Activated CD4-positive, alpha-beta memory T cell treated with anti-CD3 and anti-CD28 coated beads, Interleukin-2, amount 10 ng/mL, durations not matched to agents 7 days and 5 days (primary cell): ENCODE measurements at regions not wholly inside any gene's neighbourhood (a gene's known extent, or its start where the extent isn't known, plus 50 kb on each side); places are given as distances from the start of the nearest gene placed in this dataset.

Source experiments
- CTCF ChIA-PET: fragments of 350-600 bp; sonication (Branson Sonifier 250); formaldehyde crosslinking; loops from one replicate; lab custom pipeline; 2021; ENCODE audit warnings: antibody characterized with exemption, inconsistent platforms; lab: Charles Lee
- POLR2A ChIA-PET: fragments of 350-600 bp; sonication (Branson Sonifier 250); formaldehyde crosslinking; loops from one replicate; lab custom pipeline; 2021; ENCODE audit warnings: antibody characterized with exemption; lab: Charles Lee
- DNase-seq: peaks from one replicate; pipeline ENCODE4 v3.0.0-alpha.2; 2020
- H3K27ac Mint-ChIP-seq: one replicate; pipeline ENCODE4 v1.8.0; 2021; ENCODE audit warnings: mild to moderate bottlenecking, mixed read lengths
- H3K27me3 Mint-ChIP-seq: one replicate; pipeline ENCODE4 v1.8.0; 2021; ENCODE audit warnings: mixed read lengths
- H3K36me3 Mint-ChIP-seq: one replicate; pipeline ENCODE4 v1.8.0; 2021; ENCODE audit warnings: low read depth, mixed read lengths
- H3K4me1 Mint-ChIP-seq: one replicate; pipeline ENCODE4 v1.8.0; 2021; ENCODE audit warnings: mixed read lengths
- H3K4me3 Mint-ChIP-seq: one replicate; pipeline ENCODE4 v1.8.0; 2021; ENCODE audit warnings: mild to moderate bottlenecking, mixed read lengths
- H3K9me3 Mint-ChIP-seq: one replicate; pipeline ENCODE4 v1.8.0; 2021; ENCODE audit warnings: mixed read lengths

GRCh38 chr14:95386536-95387095 is 66.9 kb upstream of the CLMN start:
- Mint-ChIP-seq H3K4me1 (no peaks in the 10 kb centered on the region), H3K9me3 (no peaks in the 10 kb centered on the region), H3K27me3 (no peaks in the 10 kb centered on the region), H3K27ac (no peak overlapping the region), H3K36me3 (no peaks in the 10 kb centered on the region), H3K4me3 (no peak overlapping the region)
- ChIA-PET CTCF (no interaction called here), POLR2A (no interaction called here)
- no peak for DNase-seq

DNA sequence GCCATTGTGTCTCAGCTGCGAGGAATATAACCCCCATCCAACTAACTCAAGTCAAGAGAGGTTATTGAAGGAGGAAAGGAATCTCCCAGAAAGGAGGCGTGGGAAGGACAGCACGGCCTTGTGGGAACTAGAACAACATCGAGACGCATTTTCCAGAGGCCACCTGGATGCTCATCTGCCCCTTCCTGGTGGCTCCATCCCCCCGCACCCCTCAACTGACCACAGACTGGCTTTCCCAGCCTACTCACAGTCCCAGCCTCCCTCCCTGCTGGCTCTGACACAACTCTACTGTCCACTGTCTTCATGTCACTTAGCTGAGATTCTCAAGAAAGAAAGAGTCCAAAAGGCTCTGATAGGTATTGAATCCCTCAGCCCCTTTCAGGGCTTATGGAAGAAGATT is 66.0 kb upstream of the CLMN start:
- Mint-ChIP-seq H3K9me3 (no peaks in the 10 kb centered on the region), H3K4me1 (no peaks in the 10 kb centered on the region), H3K4me3 (no peak overlapping the region), H3K36me3 (no peaks in the 10 kb centered on the region), H3K27ac (no peak overlapping the region), H3K27me3 (no peaks in the 10 kb centered on the region)
- CTCF ChIA-PET: no interaction called here
- POLR2A ChIA-PET: no interaction called here
- no peak for DNase-seq

- no peak for DNase-seq
- Mint-ChIP-seq H3K27ac (no peak overlapping the region), H3K27me3 (peaks cover 7% of the 10 kb centered on the region), H3K36me3 (no peaks in the 10 kb centered on the region), H3K4me3 (no peak overlapping the region), H3K9me3 (peaks cover 6% of the 10 kb centered on the region), H3K4me1 (no peaks in the 10 kb centered on the region)
- ChIA-PET POLR2A (no interaction called here), CTCF (no interaction called here)
Measured at GRCh38 chr14:95382747-95383146, 63.0 kb upstream of the CLMN start.

DNA sequence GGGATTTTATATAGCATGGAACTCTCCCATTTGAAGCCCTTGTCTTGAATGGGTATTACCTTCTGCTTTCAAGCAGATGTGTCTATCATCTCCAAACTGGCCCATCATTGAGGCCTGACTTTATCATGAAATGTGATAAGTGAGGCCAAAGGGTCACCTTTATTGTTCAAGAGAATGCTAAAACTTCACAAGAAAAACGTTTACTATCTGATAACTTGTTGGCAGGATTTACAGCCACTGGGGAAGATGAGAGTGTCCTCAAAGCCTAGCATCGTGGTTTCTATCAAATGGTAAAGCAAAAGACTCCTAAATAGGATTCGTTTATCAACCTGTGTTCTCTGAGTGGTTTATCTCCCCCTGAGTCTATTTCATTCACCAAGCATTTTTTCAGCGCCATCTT is 62.0 kb upstream of the CLMN start:
- ChIA-PET POLR2A (no interaction called here), CTCF (interaction anchor here (0.7 kb wide), 1 partner anchor 20 kb away, joined by 3 read pairs; no protein-coding TSS in a partner anchor)
- DNase-seq: no peak
- peaks cover 6% of the 10 kb centered on the region for H3K9me3 Mint-ChIP-seq
- H3K36me3 Mint-ChIP-seq: no peaks in the 10 kb centered on the region
- H3K4me1 Mint-ChIP-seq: no peaks in the 10 kb centered on the region
- H3K4me3 Mint-ChIP-seq: no peak overlapping the region
- H3K27ac Mint-ChIP-seq: no peak overlapping the region
- peaks cover 7% of the 10 kb centered on the region for H3K27me3 Mint-ChIP-seq

- H3K9me3 Mint-ChIP-seq: peaks cover 6% of the 10 kb centered on the region
- no peak for DNase-seq
- CTCF ChIA-PET: interaction anchor here (0.7 kb wide), 1 partner anchor 19 kb away, joined by 3 read pairs; no protein-coding TSS in a partner anchor
Measured at GRCh38 chr14:95380350-95381042, 60.8 kb upstream of the CLMN start.

GRCh38 chr14:95379634-95380033 is 59.9 kb upstream of the CLMN start:
- no peaks in the 10 kb centered on the region for H3K36me3 Mint-ChIP-seq
- H3K4me1 Mint-ChIP-seq: no peaks in the 10 kb centered on the region
- DNase-seq: no peak
- H3K4me3 Mint-ChIP-seq: no peak overlapping the region
- peaks cover 6% of the 10 kb centered on the region for H3K9me3 Mint-ChIP-seq
- peaks cover 16% of the 10 kb centered on the region for H3K27me3 Mint-ChIP-seq
- ChIA-PET CTCF (no interaction called here), POLR2A (no interaction called here)
- no peak overlapping the region for H3K27ac Mint-ChIP-seq

More at GRCh38 chr14:95380350-95381042, 60.8 kb upstream of the CLMN start:
- H3K27ac Mint-ChIP-seq: no peak overlapping the region
- no peak overlapping the region for H3K4me3 Mint-ChIP-seq
- no peaks in the 10 kb centered on the region for H3K36me3 Mint-ChIP-seq
- H3K27me3 Mint-ChIP-seq: peaks cover 16% of the 10 kb centered on the region
- POLR2A ChIA-PET: no interaction called here
- H3K4me1 Mint-ChIP-seq: no peaks in the 10 kb centered on the region

- DNase-seq: no peak
- H3K27me3 Mint-ChIP-seq: peaks cover 18% of the 10 kb centered on the region
- H3K27ac Mint-ChIP-seq: no peak overlapping the region
- H3K9me3 Mint-ChIP-seq: peaks cover 6% of the 10 kb centered on the region
- H3K4me3 Mint-ChIP-seq: no peak overlapping the region
- no peaks in the 10 kb centered on the region for H3K36me3 Mint-ChIP-seq
- CTCF ChIA-PET: no interaction called here
- POLR2A ChIA-PET: no interaction called here
- H3K4me1 Mint-ChIP-seq: no peaks in the 10 kb centered on the region
Measured at GRCh38 chr14:95375539-95376109, 55.9 kb upstream of the CLMN start.

- Mint-ChIP-seq H3K9me3 (no peaks in the 10 kb centered on the region), H3K27ac (no peak overlapping the region), H3K36me3 (no peaks in the 10 kb centered on the region), H3K4me3 (no peak overlapping the region), H3K27me3 (peaks cover 21% of the 10 kb centered on the region), H3K4me1 (no peaks in the 10 kb centered on the region)
- DNase-seq: no peak
- ChIA-PET CTCF (interaction anchor here (1.1 kb wide), 1 partner anchor 13 kb away, joined by 4 read pairs; no protein-coding TSS in a partner anchor), POLR2A (no interaction called here)
Measured at GRCh38 chr14:95374239-95374997, 54.7 kb upstream of the CLMN start.

- DNase-seq: no peak
- H3K4me3 Mint-ChIP-seq: no peak overlapping the region
- H3K36me3 Mint-ChIP-seq: no peaks in the 10 kb centered on the region
- no peaks in the 10 kb centered on the region for H3K9me3 Mint-ChIP-seq
- ChIA-PET CTCF (no interaction called here), POLR2A (no interaction called here)
- H3K27ac Mint-ChIP-seq: no peak overlapping the region
- peaks cover 19% of the 10 kb centered on the region for H3K27me3 Mint-ChIP-seq
- H3K4me1 Mint-ChIP-seq: no peaks in the 10 kb centered on the region
Measured at GRCh38 chr14:95370076-95370475, 50.4 kb upstream of the CLMN start.
